Gastrocnemius medialis (tissue), 4 donors: ENCODE measurements at regions not wholly inside any gene's neighbourhood (a gene's known extent, or its start where the extent isn't known, plus 50 kb on each side); places are given as distances from the start of the nearest gene placed in this dataset.

Experiments used
- ATAC-seq, 2 donors: fragments of 150-250 bp; one replicate each; pipeline ENCODE4 v1.9.1; 2016
- DNase-seq, 2 donors: peaks; one replicate each; pipeline ENCODE4 v3.0.0-alpha.2; 2019
- H3K27ac ChIP-seq, 4 donors: fragments of 200-600 bp; sonication (generic); 1 replicate in 1 of 4; 2 replicates in 3 of 4; pipeline ENCODE4 v1.5.1; 2016 to 2018; ENCODE audit warnings: mild to moderate bottlenecking in 2 of 4, moderate library complexity in 1 of 4
- H3K27me3 ChIP-seq, 3 donors: fragments of 200-600 bp; sonication (generic) in 2 of 3; 1 replicate in 1 of 3; 2 replicates in 2 of 3; pipeline versions ENCODE4 v1.5.1 to v1.6.0; 2016 to 2019; ENCODE audit warnings: mild to moderate bottlenecking in 1 of 3, moderate library complexity in 1 of 3
- H3K36me3 ChIP-seq, 2 donors: fragments of 200-600 bp; sonication (generic) in 1 of 2; one replicate each; pipeline ENCODE4 v1.5.1; 2017 to 2018
- H3K4me1 ChIP-seq, 2 donors: fragments of 200-600 bp; sonication (generic) in 1 of 2; one replicate each; pipeline ENCODE4 v1.5.1; 2016 to 2017; ENCODE audit warnings: mild to moderate bottlenecking in 2 of 2
- H3K4me3 ChIP-seq, 4 donors: fragments of 200-600 bp; sonication (generic) in 3 of 4; 1 replicate in 1 of 4; 2 replicates in 3 of 4; pipeline ENCODE4 v1.5.1; 2016 to 2019; ENCODE audit warnings: mild to moderate bottlenecking in 2 of 4
- H3K9me3 ChIP-seq, 3 donors: fragments of 200-600 bp; sonication (generic) in 2 of 3; 1 replicate in 1 of 3; 2 replicates in 2 of 3; pipeline ENCODE4 v1.5.1; 2016 to 2019
- POLR2A ChIP-seq, 2 donors: fragments of 450-650 bp; IDR thresholded peaks; one replicate each; pipeline ENCODE4 v1.6.1; 2017; ENCODE audit warnings: antibody characterized with exemption in 2 of 2, mild to moderate bottlenecking in 2 of 2, moderate library complexity in 2 of 2
- in situ Hi-C, 4 donors: fragments of 200-750 bp; cut with MboI; loops; one replicate each; pipeline versions ENCODE4 v1.15.0 to v1.8.0; 2017; ENCODE audit warnings: low sequenced_read_pairs in 4 of 4
- intact Hi-C: fragments of 100-400 bp; cut with DNase I; formaldehyde crosslinking; loops from one replicate; pipeline ENCODE4 v1.15.1; 2023; ENCODE audit warnings: low total_unique reads
- TF ChIP-seq, protein P1 (sequence below), 5 experiments: fragments of 450-650 bp in 3 of 5; fragments of 200-600 bp in 2 of 5; sonication (generic) in 2 of 5; IDR thresholded peaks in 4 of 5; conservative IDR thresholded peaks in 1 of 5; 1 replicate in 4 of 5; 2 replicates in 1 of 5; pipeline ENCODE4 v1.5.1; 2016 to 2019; ENCODE audit warnings: antibody characterized with exemption in 5 of 5, mild to moderate bottlenecking in 3 of 5, moderate library complexity in 3 of 5

DNA sequence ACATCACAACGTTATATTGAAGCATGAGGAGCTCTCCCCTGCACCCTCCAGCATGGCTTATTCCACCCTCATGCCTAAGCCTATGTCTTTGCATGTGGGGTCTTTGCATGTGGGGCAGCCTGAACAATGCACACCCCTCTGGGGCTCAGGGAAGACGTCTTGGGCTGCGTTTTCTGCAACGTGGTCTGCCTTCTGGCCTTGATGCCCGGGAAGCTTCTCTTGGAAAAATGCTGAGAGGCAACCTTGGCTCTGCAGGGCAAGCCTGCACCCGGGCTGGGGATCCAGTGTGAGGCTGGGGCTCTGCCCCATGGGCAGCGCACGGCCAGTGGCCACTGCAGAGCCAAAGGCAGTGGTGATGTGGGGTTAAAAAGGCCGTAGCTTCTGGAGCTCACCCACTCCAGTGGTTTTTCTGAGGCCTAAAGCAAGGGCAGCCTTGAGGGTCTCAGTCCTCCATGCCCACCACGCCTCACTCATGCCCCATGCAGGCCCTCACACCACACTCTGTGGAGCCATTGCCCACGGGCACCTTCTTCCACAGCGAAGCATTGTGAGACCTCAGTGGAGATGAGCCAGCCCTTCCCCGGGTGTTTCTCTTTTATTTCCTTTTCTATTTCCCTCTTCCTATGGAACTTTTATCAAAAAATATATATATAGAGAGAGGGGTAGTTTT, 112.2 kb downstream of the MRPL36 start:
- no peak for TF ChIP-seq POLR2A (IDR thresholded peaks at IDR 0.05)
- TF ChIP-seq, protein P1, sequence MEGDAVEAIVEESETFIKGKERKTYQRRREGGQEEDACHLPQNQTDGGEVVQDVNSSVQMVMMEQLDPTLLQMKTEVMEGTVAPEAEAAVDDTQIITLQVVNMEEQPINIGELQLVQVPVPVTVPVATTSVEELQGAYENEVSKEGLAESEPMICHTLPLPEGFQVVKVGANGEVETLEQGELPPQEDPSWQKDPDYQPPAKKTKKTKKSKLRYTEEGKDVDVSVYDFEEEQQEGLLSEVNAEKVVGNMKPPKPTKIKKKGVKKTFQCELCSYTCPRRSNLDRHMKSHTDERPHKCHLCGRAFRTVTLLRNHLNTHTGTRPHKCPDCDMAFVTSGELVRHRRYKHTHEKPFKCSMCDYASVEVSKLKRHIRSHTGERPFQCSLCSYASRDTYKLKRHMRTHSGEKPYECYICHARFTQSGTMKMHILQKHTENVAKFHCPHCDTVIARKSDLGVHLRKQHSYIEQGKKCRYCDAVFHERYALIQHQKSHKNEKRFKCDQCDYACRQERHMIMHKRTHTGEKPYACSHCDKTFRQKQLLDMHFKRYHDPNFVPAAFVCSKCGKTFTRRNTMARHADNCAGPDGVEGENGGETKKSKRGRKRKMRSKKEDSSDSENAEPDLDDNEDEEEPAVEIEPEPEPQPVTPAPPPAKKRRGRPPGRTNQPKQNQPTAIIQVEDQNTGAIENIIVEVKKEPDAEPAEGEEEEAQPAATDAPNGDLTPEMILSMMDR (IDR thresholded peaks at IDR 0.05 in 4 of 5, conservative IDR thresholded peaks at IDR 0.05 in 1 of 5) = no peak
- in situ Hi-C loops = no loop called here
- Histone ChIP-seq H3K9me3 (no peaks in the 10 kb centered on the region), H3K27me3 (no peaks in the 10 kb centered on the region), H3K27ac (no peak overlapping the region), H3K36me3 (no peaks in the 10 kb centered on the region), H3K4me1 (no peaks in the 10 kb centered on the region), H3K4me3 (no peak overlapping the region)
- intact Hi-C loops = no loop called here
- ATAC-seq (no peak), DNase-seq (no peak)

DNA sequence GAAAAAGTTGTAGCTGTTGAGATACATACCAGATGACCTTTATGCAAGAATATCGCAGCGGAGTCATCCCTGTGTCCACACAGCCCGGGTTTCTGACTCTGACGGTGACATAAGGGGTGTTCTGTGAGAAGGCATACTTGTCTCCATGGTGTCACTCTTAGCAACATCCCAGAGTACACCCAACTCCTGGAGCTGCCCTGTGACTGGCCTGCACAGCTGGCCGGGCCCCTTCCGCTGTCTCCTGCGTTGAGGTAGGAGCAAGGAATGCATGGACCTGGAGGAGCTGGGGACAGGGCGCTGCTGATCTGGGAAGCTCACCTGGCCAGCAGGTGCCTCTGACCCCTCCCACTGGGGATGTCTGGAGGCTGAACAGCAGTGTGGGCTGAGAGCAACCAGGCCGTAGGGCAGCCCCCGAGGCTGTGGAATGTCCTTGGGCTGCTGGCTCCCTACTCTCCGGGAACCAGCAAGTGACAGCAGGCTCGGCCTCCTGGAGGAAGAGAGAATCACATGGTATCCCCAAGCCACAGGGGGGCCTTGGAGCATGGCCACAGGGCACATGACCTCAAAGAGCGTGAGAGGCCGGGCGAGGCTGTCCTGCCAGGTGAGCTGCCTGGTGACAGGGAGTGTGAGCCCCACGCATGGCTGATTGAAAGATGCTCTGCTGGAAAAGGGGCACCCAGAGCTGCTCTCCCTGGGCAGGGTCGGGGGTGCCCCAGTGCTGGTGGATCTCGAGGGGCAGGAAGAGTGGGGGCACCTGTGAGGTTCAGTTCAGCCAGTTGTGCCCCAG, 113.4 kb downstream of the MRPL36 start:
- DNase-seq (no peak), ATAC-seq (no peak)
- intact Hi-C loops = no loop called here
- in situ Hi-C loops = no loop called here
- H3K27me3 ChIP-seq = peaks cover 0 to 3% (median 0%) of the 10 kb centered on the region in 3 donors
- H3K27ac ChIP-seq = no peak overlapping the region
- no peaks in the 10 kb centered on the region for H3K9me3 ChIP-seq
- H3K4me3 ChIP-seq = no peak overlapping the region
- H3K36me3 ChIP-seq = no peaks in the 10 kb centered on the region
- H3K4me1 ChIP-seq = no peaks in the 10 kb centered on the region
- TF ChIP-seq POLR2A (IDR thresholded peaks at IDR 0.05) = no peak
- TF ChIP-seq, protein P1 (IDR thresholded peaks at IDR 0.05 in 4 of 5, conservative IDR thresholded peaks at IDR 0.05 in 1 of 5) = no peak

DNA sequence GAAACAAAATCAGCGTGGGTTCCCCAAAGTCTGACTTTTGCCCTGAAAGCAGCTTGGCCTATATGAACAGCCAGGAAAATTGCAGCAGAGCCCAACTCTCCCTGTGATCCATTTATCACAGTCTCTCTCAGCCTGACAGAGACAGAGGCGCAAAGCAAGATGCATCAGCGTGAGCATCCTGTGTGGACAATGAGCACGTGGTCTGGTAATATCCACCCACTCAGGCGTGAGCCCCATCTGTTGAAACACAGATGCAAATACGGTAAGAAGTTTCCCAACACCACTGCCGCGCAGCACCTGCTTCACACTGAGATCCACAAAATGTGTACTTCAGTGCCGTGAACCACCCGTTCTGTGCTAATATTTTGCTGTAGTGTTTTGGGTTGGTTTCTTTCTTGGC, 114.6 kb downstream of the MRPL36 start:
- Histone ChIP-seq H3K36me3 (no peaks in the 10 kb centered on the region), H3K9me3 (no peaks in the 10 kb centered on the region), H3K27ac (no peak overlapping the region), H3K27me3 (peaks cover 0 to 8% (median 0%) of the 10 kb centered on the region in 3 donors), H3K4me1 (no peaks in the 10 kb centered on the region), H3K4me3 (no peak overlapping the region)
- intact Hi-C loops = no loop called here
- ATAC-seq (no peak), DNase-seq (no peak)
- in situ Hi-C loops = no loop called here
- TF ChIP-seq POLR2A (IDR thresholded peaks at IDR 0.05) = no peak
- TF ChIP-seq, protein P1 (IDR thresholded peaks at IDR 0.05 in 4 of 5, conservative IDR thresholded peaks at IDR 0.05 in 1 of 5) = no peak

- intact Hi-C loops (no loop called here), in situ Hi-C loops (no loop called here)
- no peak overlapping the region for H3K27ac ChIP-seq
- H3K36me3 ChIP-seq = no peaks in the 10 kb centered on the region
- H3K9me3 ChIP-seq = no peaks in the 10 kb centered on the region
- H3K27me3 ChIP-seq = peaks cover 0 to 8% (median 0%) of the 10 kb centered on the region in 3 donors
- TF ChIP-seq, protein P1 (IDR thresholded peaks at IDR 0.05 in 4 of 5, conservative IDR thresholded peaks at IDR 0.05 in 1 of 5) = no peak
- no peak for TF ChIP-seq POLR2A (IDR thresholded peaks at IDR 0.05)
- DNase-seq (no peak), ATAC-seq (no peak)
- no peak overlapping the region for H3K4me3 ChIP-seq
- no peaks in the 10 kb centered on the region for H3K4me1 ChIP-seq
Observed at GRCh38 chr5:1681955-1682354, 117.7 kb downstream of the MRPL36 start.
